ENCODE measurements at regions not wholly inside any gene's neighbourhood (a gene's known extent, or its start where the extent isn't known, plus 50 kb on each side); places are given as distances from the start of the nearest gene placed in this dataset.

- no peak overlapping the region for H3K4me3 ChIP-seq (ENCODE audit: control insufficient read depth, low read depth, low read length)
- no peak for DNase-seq (ENCODE audit: low read depth)
- no peak for TF ChIP-seq CTCF (IDR thresholded peaks at IDR 0.05; ENCODE audit: control insufficient read depth, insufficient read depth, low read depth, low read length, missing control alignments)
Observed at GRCh38 chr4:20028645-20029044, 223.1 kb upstream of the SLIT2 start.

- no peak for TF ChIP-seq CTCF (IDR thresholded peaks at IDR 0.05; ENCODE audit: control insufficient read depth, insufficient read depth, low read depth, low read length, missing control alignments)
- H3K4me3 ChIP-seq (ENCODE audit: control insufficient read depth, low read depth, low read length): no peak overlapping the region
- peak; percentile 21 for DNase-seq (ENCODE audit: low read depth)
Observed at GRCh38 chr4:20026456-20026855, 225.2 kb upstream of the SLIT2 start.

GRCh38 chr4:20022471-20022870 lies 229.2 kb upstream of the SLIT2 start:
- no peak for DNase-seq (ENCODE audit: low read depth)
- no peak for TF ChIP-seq CTCF (IDR thresholded peaks at IDR 0.05; ENCODE audit: control insufficient read depth, insufficient read depth, low read depth, low read length, missing control alignments)
- no peak overlapping the region for H3K4me3 ChIP-seq (ENCODE audit: control insufficient read depth, low read depth, low read length)

- no peak for TF ChIP-seq CTCF (IDR thresholded peaks at IDR 0.05; ENCODE audit: control insufficient read depth, insufficient read depth, low read depth, low read length, missing control alignments)
- no peak overlapping the region for H3K4me3 ChIP-seq (ENCODE audit: control insufficient read depth, low read depth, low read length)
- DNase-seq (ENCODE audit: low read depth): no peak
Observed at GRCh38 chr4:20020056-20020455, 231.6 kb upstream of the SLIT2 start.

GRCh38 chr4:20019310-20020015 lies 232.2 kb upstream of the SLIT2 start:
- TF ChIP-seq CTCF (IDR thresholded peaks at IDR 0.05; ENCODE audit: control insufficient read depth, insufficient read depth, low read depth, low read length, missing control alignments): no peak
- DNase-seq (ENCODE audit: low read depth): no peak
- no peak overlapping the region for H3K4me3 ChIP-seq (ENCODE audit: control insufficient read depth, low read depth, low read length)

GRCh38 chr4:20017777-20018115 lies 234.0 kb upstream of the SLIT2 start:
- no peak for DNase-seq (ENCODE audit: low read depth)
- TF ChIP-seq CTCF (IDR thresholded peaks at IDR 0.05; ENCODE audit: control insufficient read depth, insufficient read depth, low read depth, low read length, missing control alignments): no peak
- no peak overlapping the region for H3K4me3 ChIP-seq (ENCODE audit: control insufficient read depth, low read depth, low read length)
